ENCODE measurements at regions not wholly inside any gene's neighbourhood (a gene's known extent, or its start where the extent isn't known, plus 50 kb on each side); places are given as distances from the start of the nearest gene placed in this dataset.

DNA sequence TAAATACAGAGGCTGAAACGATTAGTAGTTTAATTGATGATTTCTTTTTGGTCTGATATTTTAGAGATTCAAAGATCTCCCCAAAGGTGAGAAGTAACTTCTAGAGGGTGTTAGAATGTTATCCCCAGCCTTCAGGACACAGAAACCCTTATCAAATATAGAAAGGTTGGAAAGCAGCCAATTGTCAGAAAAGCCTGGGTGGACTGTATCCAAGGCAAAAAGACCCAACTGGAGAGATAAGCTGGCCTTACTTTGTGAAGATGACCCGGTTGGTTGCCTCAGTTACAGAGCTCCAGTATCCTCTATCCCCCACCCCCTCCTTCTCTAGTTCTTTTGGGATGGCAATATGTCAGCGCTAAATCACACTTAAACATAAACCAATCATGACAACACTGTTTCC lies 75.7 kb downstream of the GCNT4 start:
- Histone ChIP-seq H3K4me3 (replicated peaks in 1 of 2; ENCODE audit: low read depth in 1 of 2, low read length in 2 of 2) (no peak overlapping the region), H3K27ac (ENCODE audit: low read depth, low read length) (no peak overlapping the region), H3K9me2 (ENCODE audit: insufficient read depth) (no peaks in the 10 kb centered on the region), H3K9me3 (ENCODE audit: control insufficient read depth in 1 of 2, insufficient read depth in 1 of 2, low read depth in 1 of 2, low read length in 2 of 2) (no peaks in the 10 kb centered on the region), H2AFZ (ENCODE audit: low read depth, low read length, poor library complexity, severe bottlenecking) (no peak overlapping the region), H3K9ac (ENCODE audit: low read length) (no peak overlapping the region), H3K4me2 (ENCODE audit: low read length) (no peak overlapping the region), H3K4me1 (ENCODE audit: control insufficient read depth in 1 of 2, insufficient read depth in 2 of 2, low read length in 2 of 2) (no peaks in the 10 kb centered on the region), H3K36me3 (ENCODE audit: control insufficient read depth in 1 of 2, insufficient read depth in 2 of 2, low read length in 2 of 2) (no peaks in the 10 kb centered on the region), H3K79me2 (ENCODE audit: insufficient read depth, low read length) (no peaks in the 10 kb centered on the region), H4K20me1 (ENCODE audit: insufficient read depth) (no peaks in the 10 kb centered on the region), H3K27me3 (ENCODE audit: insufficient read depth, low read length) (no peaks in the 10 kb centered on the region)
- RAD21 ChIA-PET (ENCODE audit: low non-redundant PET in 1 of 2, low total read pairs in 2 of 2, uncharacterized antibody in 2 of 2, unreplicated experiment in 2 of 2): no interaction called here
- DNase-seq (ENCODE audit: low read depth, low spot score) (no peak), ATAC-seq (no peak)
- POLR2A ChIA-PET: no interaction called here
- TF ChIP-seq, protein P1, sequence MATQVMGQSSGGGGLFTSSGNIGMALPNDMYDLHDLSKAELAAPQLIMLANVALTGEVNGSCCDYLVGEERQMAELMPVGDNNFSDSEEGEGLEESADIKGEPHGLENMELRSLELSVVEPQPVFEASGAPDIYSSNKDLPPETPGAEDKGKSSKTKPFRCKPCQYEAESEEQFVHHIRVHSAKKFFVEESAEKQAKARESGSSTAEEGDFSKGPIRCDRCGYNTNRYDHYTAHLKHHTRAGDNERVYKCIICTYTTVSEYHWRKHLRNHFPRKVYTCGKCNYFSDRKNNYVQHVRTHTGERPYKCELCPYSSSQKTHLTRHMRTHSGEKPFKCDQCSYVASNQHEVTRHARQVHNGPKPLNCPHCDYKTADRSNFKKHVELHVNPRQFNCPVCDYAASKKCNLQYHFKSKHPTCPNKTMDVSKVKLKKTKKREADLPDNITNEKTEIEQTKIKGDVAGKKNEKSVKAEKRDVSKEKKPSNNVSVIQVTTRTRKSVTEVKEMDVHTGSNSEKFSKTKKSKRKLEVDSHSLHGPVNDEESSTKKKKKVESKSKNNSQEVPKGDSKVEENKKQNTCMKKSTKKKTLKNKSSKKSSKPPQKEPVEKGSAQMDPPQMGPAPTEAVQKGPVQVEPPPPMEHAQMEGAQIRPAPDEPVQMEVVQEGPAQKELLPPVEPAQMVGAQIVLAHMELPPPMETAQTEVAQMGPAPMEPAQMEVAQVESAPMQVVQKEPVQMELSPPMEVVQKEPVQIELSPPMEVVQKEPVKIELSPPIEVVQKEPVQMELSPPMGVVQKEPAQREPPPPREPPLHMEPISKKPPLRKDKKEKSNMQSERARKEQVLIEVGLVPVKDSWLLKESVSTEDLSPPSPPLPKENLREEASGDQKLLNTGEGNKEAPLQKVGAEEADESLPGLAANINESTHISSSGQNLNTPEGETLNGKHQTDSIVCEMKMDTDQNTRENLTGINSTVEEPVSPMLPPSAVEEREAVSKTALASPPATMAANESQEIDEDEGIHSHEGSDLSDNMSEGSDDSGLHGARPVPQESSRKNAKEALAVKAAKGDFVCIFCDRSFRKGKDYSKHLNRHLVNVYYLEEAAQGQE (IDR thresholded peaks at IDR 0.05; ENCODE audit: low read depth): no peak
- TF ChIP-seq POLR2AphosphoS5 (IDR thresholded peaks at IDR 0.05; ENCODE audit: low read depth, low read length) (no peak), JUND (IDR thresholded peaks at IDR 0.05) (no peak), SRF (IDR thresholded peaks at IDR 0.05; ENCODE audit: low read depth) (no peak), SP1 (IDR thresholded peaks at IDR 0.05; ENCODE audit: low read depth) (no peak), EZH2phosphoT487 (IDR thresholded peaks at IDR 0.05; ENCODE audit: borderline replicate concordance) (no peak), EGR1 (IDR thresholded peaks at IDR 0.05; ENCODE audit: low read depth) (no peak), SIN3A (IDR thresholded peaks at IDR 0.05; ENCODE audit: low read depth) (no peak), FOSL1 (IDR thresholded peaks at IDR 0.05; ENCODE audit: low read depth) (no peak), ZNF274 (IDR thresholded peaks at IDR 0.05; ENCODE audit: low read depth, low read length) (no peak), CBX3 (IDR thresholded peaks at IDR 0.05; ENCODE audit: low read depth) (no peak), ZFX (IDR thresholded peaks at IDR 0.05) (no peak), RAD21 (IDR thresholded peaks at IDR 0.05; ENCODE audit: low read depth) (no peak), POLR2A (IDR thresholded peaks at IDR 0.05; ENCODE audit: borderline replicate concordance, extremely low read depth, insufficient read depth, insufficient read length) (no peak), TCF7L2 (IDR thresholded peaks at IDR 0.05; ENCODE audit: borderline replicate concordance, extremely low read depth, insufficient read depth, insufficient read length) (no peak), ELF1 (IDR thresholded peaks at IDR 0.05; ENCODE audit: borderline replicate concordance, low read depth) (no peak)
- TF ChIP-seq, protein P2, sequence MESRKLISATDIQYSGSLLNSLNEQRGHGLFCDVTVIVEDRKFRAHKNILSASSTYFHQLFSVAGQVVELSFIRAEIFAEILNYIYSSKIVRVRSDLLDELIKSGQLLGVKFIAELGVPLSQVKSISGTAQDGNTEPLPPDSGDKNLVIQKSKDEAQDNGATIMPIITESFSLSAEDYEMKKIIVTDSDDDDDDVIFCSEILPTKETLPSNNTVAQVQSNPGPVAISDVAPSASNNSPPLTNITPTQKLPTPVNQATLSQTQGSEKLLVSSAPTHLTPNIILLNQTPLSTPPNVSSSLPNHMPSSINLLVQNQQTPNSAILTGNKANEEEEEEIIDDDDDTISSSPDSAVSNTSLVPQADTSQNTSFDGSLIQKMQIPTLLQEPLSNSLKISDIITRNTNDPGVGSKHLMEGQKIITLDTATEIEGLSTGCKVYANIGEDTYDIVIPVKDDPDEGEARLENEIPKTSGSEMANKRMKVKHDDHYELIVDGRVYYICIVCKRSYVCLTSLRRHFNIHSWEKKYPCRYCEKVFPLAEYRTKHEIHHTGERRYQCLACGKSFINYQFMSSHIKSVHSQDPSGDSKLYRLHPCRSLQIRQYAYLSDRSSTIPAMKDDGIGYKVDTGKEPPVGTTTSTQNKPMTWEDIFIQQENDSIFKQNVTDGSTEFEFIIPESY (IDR thresholded peaks at IDR 0.05; ENCODE audit: extremely low read depth, insufficient replicate concordance, low read length): no peak
- TF ChIP-seq, protein P3, sequence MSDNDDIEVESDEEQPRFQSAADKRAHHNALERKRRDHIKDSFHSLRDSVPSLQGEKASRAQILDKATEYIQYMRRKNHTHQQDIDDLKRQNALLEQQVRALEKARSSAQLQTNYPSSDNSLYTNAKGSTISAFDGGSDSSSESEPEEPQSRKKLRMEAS (IDR thresholded peaks at IDR 0.05): no peak
- TF ChIP-seq, protein P4, sequence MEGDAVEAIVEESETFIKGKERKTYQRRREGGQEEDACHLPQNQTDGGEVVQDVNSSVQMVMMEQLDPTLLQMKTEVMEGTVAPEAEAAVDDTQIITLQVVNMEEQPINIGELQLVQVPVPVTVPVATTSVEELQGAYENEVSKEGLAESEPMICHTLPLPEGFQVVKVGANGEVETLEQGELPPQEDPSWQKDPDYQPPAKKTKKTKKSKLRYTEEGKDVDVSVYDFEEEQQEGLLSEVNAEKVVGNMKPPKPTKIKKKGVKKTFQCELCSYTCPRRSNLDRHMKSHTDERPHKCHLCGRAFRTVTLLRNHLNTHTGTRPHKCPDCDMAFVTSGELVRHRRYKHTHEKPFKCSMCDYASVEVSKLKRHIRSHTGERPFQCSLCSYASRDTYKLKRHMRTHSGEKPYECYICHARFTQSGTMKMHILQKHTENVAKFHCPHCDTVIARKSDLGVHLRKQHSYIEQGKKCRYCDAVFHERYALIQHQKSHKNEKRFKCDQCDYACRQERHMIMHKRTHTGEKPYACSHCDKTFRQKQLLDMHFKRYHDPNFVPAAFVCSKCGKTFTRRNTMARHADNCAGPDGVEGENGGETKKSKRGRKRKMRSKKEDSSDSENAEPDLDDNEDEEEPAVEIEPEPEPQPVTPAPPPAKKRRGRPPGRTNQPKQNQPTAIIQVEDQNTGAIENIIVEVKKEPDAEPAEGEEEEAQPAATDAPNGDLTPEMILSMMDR (IDR thresholded peaks at IDR 0.05 in 2 of 3, conservative IDR thresholded peaks at IDR 0.05 in 1 of 3; ENCODE audit: borderline replicate concordance in 1 of 3, insufficient read depth in 1 of 3, low read depth in 2 of 3, low read length in 2 of 3): no peak
- CTCF ChIA-PET: no interaction called here
- intact Hi-C loops (cut with micrococcal nuclease): no loop called here
- BruUV-seq (replicated peaks): no TSS peak
